Prostate gland (tissue), 2 donors: ENCODE measurements at regions not wholly inside any gene's neighbourhood (a gene's known extent, or its start where the extent isn't known, plus 50 kb on each side); places are given as distances from the start of the nearest gene placed in this dataset.

ENCODE experiments used
- POLR2AphosphoS5 ChIP-seq: sonication (generic); formaldehyde crosslinking; IDR thresholded peaks from one replicate; pipeline ENCODE4 v1.6.1; 2017; ENCODE audit warnings: antibody characterized with exemption
- TF ChIP-seq, protein P1 (sequence below), 4 experiments: fragments of 200-600 bp in 2 of 4; fragments of 450-650 bp in 2 of 4; sonication (generic) in 2 of 4; IDR thresholded peaks; 1 replicate in 3 of 4; 2 replicates in 1 of 4; pipeline ENCODE4 v1.5.1; 2016 to 2019; ENCODE audit warnings: antibody characterized with exemption in 4 of 4, mild to moderate bottlenecking in 2 of 4, moderate library complexity in 2 of 4

DNA sequence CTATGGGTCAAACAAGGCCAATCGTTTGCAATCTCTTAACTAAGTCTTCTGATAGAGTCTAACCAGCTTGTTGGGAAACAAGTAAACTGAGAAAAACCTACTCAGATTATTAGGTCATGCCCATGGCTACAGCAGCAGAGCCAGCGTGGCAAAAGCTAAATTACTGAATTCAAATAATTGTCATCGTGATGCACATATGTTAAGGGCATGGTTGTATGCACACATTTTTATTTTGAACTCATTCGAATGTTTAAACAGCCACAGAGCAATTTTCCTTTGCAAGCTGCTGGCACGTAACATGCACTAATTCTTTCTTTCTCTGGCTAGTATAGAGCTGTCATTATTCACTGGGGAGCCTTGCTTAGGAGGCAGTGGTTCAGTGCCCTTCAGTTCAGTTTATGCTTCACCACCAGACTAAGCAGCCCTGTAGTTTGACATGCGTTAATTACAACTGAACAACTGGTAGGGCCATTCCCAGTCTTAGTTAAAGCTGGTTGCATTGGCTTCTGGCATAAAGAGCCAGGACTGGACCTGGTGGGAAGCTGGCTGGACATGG, 396.4 kb downstream of the METTL15 start:
- TF ChIP-seq, protein P1, sequence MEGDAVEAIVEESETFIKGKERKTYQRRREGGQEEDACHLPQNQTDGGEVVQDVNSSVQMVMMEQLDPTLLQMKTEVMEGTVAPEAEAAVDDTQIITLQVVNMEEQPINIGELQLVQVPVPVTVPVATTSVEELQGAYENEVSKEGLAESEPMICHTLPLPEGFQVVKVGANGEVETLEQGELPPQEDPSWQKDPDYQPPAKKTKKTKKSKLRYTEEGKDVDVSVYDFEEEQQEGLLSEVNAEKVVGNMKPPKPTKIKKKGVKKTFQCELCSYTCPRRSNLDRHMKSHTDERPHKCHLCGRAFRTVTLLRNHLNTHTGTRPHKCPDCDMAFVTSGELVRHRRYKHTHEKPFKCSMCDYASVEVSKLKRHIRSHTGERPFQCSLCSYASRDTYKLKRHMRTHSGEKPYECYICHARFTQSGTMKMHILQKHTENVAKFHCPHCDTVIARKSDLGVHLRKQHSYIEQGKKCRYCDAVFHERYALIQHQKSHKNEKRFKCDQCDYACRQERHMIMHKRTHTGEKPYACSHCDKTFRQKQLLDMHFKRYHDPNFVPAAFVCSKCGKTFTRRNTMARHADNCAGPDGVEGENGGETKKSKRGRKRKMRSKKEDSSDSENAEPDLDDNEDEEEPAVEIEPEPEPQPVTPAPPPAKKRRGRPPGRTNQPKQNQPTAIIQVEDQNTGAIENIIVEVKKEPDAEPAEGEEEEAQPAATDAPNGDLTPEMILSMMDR (IDR thresholded peaks at IDR 0.05): no peak
- TF ChIP-seq POLR2AphosphoS5: no peak
